GM18909 (cell line): ENCODE measurements at regions not wholly inside any gene's neighbourhood (a gene's known extent, or its start where the extent isn't known, plus 50 kb on each side); places are given as distances from the start of the nearest gene placed in this dataset.
"Not testable (repeated sequence)": the region's sequence is repeated elsewhere in the genome, so short reads cannot be mapped to it uniquely, and the experiment has no call there.

Experiments used
- ATAC-seq: cut with Tn5 transposase; IDR thresholded peaks from one replicate; pipeline ENCODE4 v1.9.1; 2021; ENCODE audit warnings: mild to moderate bottlenecking; ENCODE audit not compliant: unreplicated experiment, poor library complexity

- ATAC-seq: no peak
Observed at GRCh38 chr19:20397292-20397691, 168.3 kb downstream of the ZNF737 start.

- ATAC-seq: no peak
Observed at GRCh38 chr19:20388706-20389225, 176.8 kb downstream of the ZNF737 start.

- no peak for ATAC-seq
Observed at GRCh38 chr19:20385061-20385460, 180.5 kb downstream of the ZNF737 start.

- no peak for ATAC-seq
Observed at GRCh38 chr19:20371911-20372310, 193.7 kb downstream of the ZNF737 start.

- not testable (repeated sequence) for ATAC-seq
Observed at GRCh38 chr19:20371304-20371703, 194.3 kb downstream of the ZNF737 start.

GRCh38 chr19:20367811-20368294 is 197.7 kb downstream of the ZNF737 start:
- no peak for ATAC-seq

GRCh38 chr19:20365146-20365545 is 198.1 kb downstream of the ZNF486 start:
- ATAC-seq: no peak

- ATAC-seq: no peak
Observed at GRCh38 chr19:20359933-20360720, 193.1 kb downstream of the ZNF486 start.

- ATAC-seq: not testable (repeated sequence)
Observed at GRCh38 chr19:20358841-20359465, 191.9 kb downstream of the ZNF486 start.

- no peak for ATAC-seq
Observed at GRCh38 chr19:20357921-20358320, 190.9 kb downstream of the ZNF486 start.

- ATAC-seq: no peak
Observed at GRCh38 chr19:20351244-20351643, 184.2 kb downstream of the ZNF486 start.

- ATAC-seq: no peak
Observed at GRCh38 chr19:20349206-20349605, 182.2 kb downstream of the ZNF486 start.

GRCh38 chr19:20339444-20339843 is 172.4 kb downstream of the ZNF486 start:
- no peak for ATAC-seq

GRCh38 chr19:20334760-20335159 is 167.7 kb downstream of the ZNF486 start:
- ATAC-seq: no peak

- ATAC-seq: no peak
Observed at GRCh38 chr19:20333508-20333907, 166.5 kb downstream of the ZNF486 start.

- no peak for ATAC-seq
Observed at GRCh38 chr19:20325151-20325550, 158.1 kb downstream of the ZNF486 start.

GRCh38 chr19:20321139-20321763 is 154.2 kb downstream of the ZNF486 start:
- ATAC-seq: no peak

- no peak for ATAC-seq
Observed at GRCh38 chr19:20320191-20320590, 153.2 kb downstream of the ZNF486 start.

GRCh38 chr19:20318616-20319015 is 151.6 kb downstream of the ZNF486 start:
- ATAC-seq: no peak

- ATAC-seq: no peak
Observed at GRCh38 chr19:20315543-20315942, 148.5 kb downstream of the ZNF486 start.

- ATAC-seq: no peak
Observed at GRCh38 chr19:20313894-20314293, 146.9 kb downstream of the ZNF486 start.
